Cortex of kidney (tissue), 1 donor: ENCODE measurements at regions not wholly inside any gene's neighbourhood (a gene's known extent, or its start where the extent isn't known, plus 50 kb on each side); places are given as distances from the start of the nearest gene placed in this dataset.
"Not testable (repeated sequence)": the region's sequence is repeated elsewhere in the genome, so short reads cannot be mapped to it uniquely, and the experiment has no call there.

Experiments
- DNase-seq: peaks from one replicate; lab custom pipeline; 2025; lab: John Stamatoyannopoulos, UW

DNA sequence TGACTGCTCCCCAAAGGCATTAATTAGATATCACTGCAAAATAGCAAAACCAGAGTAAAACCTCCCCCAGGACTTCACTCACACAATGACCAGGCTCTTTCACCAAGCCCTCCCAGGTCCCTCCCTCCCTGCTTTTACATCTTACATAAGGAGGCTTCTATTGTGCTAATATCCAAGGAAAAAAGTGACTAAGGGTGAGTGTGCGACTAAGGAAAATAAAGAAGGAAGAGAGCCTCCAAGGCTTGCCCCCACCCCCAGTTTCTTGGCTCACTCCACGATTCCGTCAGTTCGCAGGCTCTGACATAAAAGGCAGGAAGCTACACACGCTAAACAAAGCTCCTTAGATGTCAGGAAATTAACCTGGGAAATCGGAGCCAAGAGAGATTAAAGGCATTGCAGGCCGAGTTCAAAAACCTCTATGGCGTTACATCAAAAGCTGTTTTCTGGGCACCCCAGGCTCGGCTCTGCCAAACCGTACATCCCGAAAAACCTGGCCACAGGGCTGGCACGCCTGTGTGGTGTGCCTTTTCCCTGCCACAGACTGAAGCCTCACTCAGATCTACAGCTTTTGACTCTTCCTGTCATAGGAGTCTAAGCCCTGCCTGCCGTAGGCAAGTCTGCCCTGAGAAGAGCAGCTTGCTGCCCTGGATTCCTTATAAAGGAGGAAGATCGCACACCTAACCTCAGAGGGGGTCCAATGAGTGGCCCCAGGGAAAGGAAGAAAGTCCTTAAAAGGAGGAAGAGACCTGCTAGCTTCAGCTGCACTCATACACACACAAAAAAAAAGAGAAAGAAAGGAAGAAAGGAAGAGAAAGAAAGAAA is 67.0 kb upstream of the SERP2 start:
- DNase-seq: no peak

DNA sequence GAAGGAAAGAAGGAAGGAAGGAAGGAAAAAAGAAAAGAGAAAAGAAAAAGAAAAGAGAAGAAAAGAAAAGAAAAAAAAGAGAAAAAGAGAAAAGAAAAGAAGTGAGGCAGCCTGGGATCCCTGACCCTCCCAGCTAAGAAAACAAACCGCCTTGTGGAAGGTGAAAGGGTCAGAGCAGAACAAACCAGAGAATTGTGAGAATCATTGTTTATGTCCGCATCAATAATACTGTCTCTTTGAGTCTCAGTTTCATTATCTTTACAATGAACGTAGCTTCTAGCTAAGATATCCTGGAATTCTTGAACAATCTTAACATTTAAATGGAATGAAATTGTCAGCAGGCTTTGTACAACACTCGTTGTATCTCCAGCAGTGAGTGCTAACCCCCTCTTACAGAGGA is 66.4 kb upstream of the SERP2 start:
- DNase-seq: no peak

DNA sequence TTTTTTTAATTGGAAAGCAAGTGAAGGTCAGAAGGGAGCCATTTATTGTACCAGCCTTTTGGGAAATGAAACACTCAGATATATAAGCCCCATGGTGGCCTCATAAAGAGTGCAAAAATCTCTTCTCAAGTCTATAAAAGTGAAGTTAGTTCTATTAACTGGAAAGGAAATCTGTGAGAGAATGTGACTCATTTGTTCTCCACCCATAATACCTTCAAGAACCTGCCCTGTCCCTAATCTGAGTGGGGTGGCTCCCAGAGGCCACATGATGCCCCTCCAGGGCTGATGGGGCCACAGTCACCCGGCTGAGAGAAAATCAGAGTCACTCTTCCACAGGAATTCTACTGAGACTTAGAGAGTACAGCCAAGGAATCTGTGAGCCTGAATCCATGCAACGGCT is 65.8 kb upstream of the SERP2 start:
- no peak for DNase-seq

DNA sequence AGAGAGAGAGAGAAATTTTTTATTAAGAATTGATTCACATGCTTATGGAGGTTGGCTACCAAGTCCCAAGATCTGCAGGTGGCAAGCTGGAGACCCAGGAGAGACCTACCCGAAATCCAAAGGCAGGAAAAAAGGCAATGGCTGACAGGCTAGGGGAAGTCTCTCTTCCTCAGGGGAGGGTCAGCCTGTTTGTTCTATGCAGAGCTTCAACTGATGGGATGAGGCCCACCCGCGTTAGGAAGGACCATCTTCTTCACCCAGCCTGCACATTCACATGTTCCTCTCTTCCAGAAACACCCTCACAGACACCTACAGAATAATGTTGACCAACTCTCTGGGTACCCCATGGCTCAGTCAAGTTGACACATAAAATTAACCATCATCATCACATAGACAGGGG is 65.3 kb upstream of the SERP2 start:
- DNase-seq: no peak

DNA sequence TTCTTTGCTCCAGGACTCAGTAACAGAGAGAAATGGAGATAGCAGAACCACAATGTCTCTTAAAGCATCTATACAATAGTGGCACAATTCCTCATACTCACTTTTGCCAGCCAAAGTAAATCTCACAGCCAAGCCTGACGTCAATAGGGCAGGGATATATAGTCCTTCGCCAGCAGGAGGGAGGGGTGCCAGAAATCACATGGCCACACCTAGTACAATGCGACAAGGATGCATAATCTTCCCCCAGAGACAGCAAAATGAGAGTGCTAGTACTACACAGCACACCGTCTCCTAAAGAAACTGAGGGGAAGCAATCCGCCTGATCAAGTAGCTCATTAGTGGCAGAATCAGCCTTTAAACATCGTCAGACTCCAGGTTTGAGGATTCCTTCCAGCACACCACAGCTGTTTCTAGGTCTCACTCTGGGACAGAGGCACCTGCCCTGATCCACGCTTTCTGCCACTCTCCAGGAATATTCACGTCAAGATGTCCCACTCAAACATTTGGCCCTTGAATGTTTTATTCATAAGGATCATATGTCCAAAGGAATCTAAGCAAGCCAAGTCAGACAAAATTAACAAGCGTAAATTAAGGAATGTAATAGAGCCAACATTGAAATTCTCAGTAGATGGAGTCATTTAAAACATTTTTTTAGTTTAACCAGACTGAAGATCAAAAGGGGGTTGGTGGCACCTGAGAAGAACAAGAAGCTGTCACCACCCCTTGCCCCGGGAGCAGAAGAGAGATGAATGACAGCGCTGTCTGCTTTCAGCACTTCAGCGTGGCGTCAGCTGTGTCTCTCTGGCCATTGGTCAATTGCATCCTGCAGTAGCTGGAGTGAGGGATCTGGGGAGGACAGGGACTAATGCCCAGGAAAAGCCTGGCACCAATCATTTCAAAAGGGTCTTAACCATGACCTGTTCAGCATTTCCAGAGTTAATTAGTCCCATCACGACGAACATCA is 63.5 kb upstream of the SERP2 start:
- DNase-seq: no peak

DNA sequence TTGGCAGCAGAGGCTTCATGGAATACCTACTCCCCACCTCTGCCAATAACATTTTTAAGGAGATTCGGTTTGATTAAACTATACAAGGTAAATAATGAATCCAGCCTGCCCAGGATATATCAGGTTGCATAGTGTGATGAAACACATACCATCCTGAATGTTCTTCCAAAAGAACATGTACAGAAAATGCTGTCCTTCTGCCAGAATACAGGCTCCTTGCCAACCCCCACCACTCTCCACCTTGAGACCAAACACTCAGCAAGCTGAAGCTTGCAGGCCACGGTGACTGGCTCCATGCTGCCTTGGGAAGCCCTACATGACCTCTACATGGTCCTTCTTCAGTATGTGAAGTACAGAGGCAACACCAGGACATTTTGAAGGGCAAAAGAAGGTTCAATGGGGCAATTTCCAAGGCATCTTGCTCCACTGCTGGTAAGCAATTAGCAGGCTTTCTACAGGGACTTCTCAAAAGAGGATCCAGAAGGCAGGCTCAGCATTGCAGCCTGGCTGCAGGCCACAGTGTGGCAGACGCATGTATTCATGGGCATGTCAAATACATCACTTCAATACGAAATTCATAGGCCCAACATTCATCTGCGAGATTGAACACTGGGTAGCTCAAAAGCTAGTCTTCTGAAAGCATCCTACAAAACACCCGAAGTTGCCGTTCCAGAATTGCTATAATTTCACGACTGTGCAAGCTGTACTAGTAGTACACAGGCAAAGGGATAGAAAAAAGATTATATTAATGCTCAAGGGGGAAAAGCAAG is 62.4 kb upstream of the SERP2 start:
- no peak for DNase-seq

DNA sequence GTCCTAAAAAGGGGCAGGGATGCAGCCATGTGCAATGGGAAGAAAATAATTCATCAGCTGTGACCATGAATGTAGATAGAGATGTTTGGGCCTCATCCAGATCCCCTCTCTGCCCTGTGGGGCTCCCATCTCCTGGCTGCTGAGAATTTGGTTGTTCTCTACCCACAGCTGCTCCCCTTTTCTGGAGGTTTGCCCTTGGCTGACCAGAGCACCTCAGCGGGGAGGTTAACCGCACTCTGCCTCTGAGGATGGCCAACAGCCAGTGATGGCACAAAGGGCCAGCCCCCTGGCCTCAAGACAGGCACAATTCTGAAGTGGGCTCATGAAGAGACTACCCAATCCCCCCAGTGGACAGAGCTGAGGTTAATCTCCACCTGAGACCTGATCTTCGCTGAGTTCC is 61.5 kb upstream of the SERP2 start:
- DNase-seq: no peak

DNA sequence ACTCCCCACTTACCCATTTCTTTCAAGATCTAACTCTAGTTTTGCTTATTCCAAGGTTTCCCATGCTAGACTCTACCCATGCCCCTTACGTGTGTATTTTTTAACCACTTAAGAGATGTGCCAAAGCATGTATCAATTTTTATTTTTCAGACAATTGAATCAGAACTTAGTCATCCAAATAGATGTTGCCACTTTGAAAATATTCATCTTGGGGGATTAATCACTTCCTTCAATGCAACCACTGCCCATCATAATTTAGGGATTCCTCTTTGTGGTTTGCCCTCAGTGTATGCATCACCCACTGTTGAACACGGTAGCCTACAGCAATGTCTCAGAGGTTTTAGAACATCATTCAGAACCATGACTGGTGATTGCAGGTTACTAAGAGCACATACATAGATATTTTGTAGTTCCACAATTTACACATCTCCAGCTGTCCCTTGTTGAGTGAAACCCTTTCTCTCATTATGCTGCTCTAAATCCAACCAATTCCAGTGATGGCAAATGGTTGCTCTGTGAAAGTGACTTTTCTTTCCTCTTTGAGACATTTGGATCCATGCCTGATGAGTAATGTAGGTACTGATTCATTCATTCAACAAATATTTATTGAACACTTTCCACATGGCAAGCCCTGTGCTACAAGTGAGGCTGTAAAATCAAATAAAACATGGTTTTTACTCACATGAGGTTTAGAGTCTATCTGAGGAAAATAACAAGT is 60.6 kb upstream of the SERP2 start:
- DNase-seq: no peak

DNA sequence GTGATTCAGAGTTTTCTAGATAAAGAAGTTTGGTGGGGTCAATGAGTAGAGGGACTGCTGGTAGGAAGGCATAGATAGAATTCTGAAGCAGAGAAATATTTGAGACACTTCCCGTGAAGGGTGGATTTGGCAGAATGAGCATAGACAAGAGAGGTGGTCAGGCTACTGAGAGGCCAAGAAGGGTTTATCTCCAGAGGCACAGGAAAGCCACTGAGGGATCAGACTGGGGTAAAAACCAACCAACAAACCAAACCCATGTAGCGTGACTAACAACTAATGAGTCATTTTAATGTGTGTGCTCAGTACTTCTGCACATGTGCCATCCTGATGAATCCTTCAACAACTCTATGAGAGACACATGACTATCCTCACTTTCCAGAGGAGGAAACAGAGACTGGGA is 60.0 kb upstream of the SERP2 start:
- no peak for DNase-seq

DNA sequence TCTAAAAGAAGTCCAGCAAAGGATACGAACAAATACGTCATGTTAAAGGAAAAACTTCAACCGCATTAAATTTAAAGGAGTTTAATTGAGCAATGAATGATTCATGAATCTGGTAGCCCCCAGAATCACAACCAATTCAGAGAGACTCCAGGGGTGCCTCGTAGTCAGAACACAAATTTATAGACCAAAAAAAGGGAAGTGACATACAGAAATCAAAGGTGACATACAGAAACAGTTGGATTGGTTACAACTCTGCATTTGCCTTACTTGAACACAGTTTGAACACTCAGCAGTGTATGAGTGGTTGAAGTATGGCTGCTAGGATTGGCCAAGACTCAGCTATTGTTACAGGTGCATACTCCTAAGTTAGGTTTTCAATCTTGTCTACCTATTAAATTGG is 59.5 kb upstream of the SERP2 start:
- DNase-seq: not testable (repeated sequence)

DNA sequence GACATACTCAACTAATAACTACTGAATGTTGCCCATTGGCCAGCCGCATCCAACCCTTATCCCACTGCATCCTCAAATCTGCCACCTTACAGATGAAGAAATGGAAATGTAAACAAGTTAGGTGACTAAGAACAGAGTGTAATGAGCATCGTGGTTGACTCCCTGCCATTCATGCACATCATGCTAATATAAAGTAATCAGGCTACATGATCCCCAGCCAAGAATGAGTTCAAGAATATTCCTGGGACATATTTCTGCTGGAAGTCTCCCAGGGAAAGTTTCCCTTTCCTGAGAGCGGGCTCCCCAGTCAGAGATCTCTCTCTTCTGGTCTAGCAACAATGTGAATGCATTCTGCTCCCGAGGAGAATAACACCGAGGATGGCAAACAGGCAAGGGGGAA is 55.9 kb upstream of the SERP2 start:
- no peak for DNase-seq

DNA sequence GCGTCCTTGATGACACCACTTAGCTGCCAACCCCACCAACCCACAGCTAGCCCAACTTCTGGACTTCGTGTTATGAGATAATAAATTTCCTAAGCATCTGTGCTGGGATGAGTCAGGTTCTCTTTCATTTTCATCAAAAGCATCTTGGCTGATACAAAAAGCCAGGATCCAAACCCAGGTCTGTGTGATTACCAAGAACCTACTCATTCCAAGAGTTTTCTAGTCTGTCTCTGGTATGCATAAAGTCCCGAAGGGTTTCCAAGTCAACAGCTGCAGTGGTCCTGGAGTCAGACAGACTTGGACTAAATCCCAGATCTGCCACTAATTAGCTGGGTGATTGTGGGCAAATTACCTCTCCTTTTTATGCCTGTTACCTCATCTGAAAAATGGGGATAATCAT is 55.5 kb upstream of the SERP2 start:
- DNase-seq: no peak

DNA sequence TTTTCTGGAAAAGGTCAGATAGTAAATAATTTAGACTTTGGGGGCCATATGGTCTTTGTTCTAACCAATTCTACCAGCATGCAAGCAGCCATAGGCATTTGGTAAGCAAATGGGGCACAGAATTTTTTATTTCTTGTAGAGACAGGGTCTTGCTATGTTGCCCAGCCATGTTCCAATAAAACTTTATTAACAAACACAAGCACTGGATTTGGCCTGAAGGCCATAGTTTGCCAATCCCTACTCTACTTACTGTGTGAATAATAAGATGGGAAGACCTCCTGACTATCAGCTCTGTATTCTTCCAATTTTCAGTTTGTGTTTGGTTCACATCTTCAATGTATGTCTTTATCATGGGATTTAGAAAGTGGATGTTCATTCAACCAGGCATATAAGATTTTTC is 53.0 kb upstream of the SERP2 start:
- DNase-seq: no peak

DNA sequence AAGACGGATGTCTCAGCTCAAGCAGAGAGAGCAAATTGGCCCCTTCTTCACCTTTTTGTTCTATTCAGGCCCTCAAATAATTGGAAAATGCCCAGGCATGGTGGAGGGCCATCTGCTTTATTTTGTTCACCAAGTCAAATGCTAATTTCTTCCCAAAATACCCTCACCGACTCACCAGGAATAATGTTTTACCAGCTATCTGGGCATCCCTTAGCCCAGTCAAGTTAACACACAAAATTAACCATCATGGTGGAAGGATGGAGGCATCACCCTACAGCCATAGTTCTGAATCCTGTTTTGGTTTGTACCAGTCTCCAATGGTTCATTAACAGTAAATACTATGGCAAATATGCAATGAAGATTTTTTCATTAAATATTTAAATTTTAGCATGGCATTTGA is 51.7 kb upstream of the SERP2 start:
- DNase-seq: no peak

DNA sequence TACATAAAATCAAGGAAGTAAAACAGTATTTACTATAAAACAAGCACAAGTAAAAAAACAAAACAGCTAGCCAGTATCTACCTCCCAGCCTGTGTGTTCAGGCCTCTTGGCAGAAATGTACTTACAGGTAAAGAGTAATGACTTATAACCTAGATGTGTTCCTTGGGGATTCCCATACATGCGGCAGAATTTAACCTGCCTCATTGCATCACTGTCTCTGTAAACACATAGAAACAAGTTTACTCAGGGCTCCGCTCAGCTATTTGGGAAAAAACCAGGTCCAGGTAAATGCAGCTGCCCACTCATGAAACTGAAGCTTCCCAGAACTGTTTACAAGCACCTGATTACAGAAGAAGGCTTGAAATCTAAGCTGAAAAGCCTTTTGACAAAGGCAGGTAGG is 50.7 kb upstream of the SERP2 start:
- DNase-seq: no peak

DNA sequence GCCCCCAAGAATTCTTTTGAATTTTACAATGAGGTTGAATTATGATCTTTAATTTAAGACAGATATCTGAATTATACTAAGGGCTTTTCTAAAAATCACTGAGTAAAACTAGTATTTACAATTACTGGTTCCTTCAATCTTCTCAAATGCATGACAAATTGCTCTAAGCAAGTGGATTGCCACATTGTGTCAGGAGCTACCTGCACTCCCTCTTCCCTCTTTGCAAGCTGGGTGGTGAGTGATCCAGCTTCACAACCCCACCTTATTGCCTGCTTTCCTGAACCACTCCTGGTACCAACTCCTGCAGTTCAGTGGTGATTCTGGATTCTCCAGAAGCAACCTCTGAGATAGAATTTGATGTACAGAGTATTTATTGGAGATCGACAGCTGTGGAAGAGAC is 49.9 kb upstream of the SERP2 start:
- no peak for DNase-seq
